Fibroblast of gingiva (primary cell): ENCODE measurements at regions not wholly inside any gene's neighbourhood (a gene's known extent, or its start where the extent isn't known, plus 50 kb on each side); places are given as distances from the start of the nearest gene placed in this dataset.

Experiments used
- DNase-seq: peaks from one replicate; pipeline ENCODE4 v3.0.0-alpha.2; 2011; ENCODE audit warnings: low read depth

- DNase-seq: no peak
Observed at GRCh38 chr22:47344414-47344813, 582.0 kb downstream of the TBC1D22A start.

DNA sequence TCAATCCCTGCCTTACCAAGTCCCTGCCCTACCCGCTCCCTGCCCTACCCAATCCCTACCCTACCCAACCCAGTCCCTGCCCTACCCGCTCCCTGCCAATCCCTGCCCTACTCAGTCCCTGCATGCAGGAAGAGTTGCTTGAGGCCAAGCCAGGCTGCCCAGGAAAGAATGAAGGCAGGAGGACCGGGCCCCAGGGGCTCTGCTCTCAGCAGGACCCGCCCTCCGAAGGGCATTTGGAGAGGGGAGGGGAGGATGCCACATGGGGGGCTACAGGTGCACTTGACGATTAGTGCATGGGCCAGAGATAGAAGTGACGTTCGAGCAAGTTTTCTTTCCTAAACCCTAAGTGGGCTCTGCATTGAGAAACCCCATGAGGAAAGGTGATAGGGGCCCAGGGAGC is 581.2 kb downstream of the TBC1D22A start:
- DNase-seq: no peak

GRCh38 chr22:47342446-47342845 is 580.0 kb downstream of the TBC1D22A start:
- DNase-seq: no peak

- DNase-seq: no peak
Observed at GRCh38 chr22:47341464-47341863, 579.0 kb downstream of the TBC1D22A start.

GRCh38 chr22:47340851-47341436 is 578.5 kb downstream of the TBC1D22A start:
- peak; percentile 14 for DNase-seq

DNA sequence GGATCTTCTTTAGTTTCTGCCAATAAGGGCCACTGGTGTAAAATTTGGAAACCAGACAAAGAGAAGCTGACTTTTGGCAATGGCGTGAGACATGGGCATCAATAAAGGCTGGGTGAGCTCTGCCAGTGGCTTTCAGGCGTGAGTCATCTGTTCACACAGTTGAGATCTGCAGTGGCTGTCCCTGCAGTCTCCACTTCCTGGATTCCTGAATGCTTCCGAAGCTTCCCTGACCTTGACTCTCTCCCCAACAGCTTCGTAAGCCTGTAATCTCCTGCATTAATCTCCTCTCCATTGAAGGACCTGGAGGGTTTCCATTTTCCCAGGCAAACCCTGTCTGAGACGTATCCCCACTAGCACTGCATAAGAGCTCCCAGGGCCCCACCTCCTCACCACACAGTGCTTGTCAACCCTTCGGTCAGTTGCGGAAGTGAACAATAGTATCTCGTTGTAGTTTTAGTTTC is 574.7 kb downstream of the TBC1D22A start:
- DNase-seq: peak; percentile 78

DNA sequence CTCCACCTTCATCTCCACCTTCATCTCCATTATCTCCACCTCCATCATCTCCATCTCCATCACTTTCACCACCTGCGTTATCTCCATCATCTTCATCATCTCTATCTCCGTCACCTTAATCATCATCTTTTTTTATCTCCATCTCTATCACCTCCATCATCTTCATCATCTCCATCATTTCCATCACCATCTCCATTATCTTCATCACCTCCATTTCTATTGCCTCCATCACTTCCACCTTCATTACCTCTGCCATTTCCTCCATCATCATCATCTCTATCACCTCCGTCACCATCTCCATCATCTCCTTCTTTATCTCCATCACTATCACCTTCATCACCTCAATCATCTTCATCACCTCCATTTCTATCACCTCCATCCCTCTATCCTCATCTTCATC is 573.5 kb downstream of the TBC1D22A start:
- no peak for DNase-seq

GRCh38 chr22:47335460-47335859 is 573.0 kb downstream of the TBC1D22A start:
- DNase-seq: no peak

DNA sequence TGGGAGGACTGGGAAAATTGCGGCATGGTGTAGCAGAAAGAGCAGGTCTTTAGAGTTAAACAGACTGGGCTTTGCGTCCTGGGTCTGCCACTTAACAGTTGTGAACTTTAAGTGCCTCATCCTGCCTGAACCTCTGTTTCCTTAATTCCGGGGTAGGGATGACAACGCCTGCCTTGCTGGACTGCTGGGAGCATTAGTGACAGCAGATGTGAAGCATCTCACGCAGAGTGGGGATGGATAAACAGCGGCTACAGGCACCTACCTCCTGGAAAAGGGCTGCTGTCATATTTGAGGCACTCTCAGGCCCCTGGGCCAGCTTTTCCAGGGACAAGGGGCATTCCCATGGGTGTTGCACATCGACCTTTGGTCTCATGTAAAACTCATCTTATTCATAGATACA is 572.2 kb downstream of the TBC1D22A start:
- DNase-seq: no peak

DNA sequence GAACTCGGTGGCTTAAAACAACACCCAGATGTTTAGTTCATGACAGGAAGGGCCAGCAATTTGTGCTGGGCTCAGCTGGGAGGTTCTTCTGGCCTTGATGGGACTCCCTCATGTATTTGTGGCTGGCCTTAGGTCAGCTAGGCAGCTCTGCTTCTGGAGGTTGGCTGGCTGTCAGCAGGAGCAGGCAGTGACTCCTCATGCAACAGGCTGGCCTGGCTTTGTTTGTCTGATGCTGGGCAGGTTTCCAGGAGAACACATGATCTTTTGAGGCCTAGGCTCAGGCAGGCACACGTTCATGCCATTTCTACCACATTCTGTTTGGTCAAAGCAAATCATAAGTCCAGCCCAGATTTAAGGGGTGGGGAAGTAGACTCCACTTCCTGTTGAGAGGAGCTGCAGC is 571.2 kb downstream of the TBC1D22A start:
- peak; percentile 82 for DNase-seq

GRCh38 chr22:47332246-47332980 is 570.0 kb downstream of the TBC1D22A start:
- DNase-seq: no peak

DNA sequence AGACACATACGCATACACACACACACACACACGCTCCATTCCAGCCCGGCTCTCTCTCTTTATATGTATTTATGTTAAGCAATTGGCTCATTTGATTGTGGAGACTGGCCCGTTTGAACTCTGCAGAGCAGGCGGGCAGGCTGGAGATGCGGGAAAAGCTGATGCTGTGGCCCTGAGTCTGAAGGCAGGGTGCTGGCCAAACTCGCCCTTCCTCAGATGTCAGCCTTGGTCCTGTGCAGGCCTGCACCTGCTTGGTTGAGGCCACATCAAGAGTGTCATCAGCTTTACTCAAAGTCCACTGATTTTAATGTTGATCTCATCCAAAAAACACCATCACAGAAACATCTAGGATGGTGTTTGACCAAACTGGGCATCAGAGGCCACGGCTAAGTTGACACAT is 569.3 kb downstream of the TBC1D22A start:
- no peak for DNase-seq

DNA sequence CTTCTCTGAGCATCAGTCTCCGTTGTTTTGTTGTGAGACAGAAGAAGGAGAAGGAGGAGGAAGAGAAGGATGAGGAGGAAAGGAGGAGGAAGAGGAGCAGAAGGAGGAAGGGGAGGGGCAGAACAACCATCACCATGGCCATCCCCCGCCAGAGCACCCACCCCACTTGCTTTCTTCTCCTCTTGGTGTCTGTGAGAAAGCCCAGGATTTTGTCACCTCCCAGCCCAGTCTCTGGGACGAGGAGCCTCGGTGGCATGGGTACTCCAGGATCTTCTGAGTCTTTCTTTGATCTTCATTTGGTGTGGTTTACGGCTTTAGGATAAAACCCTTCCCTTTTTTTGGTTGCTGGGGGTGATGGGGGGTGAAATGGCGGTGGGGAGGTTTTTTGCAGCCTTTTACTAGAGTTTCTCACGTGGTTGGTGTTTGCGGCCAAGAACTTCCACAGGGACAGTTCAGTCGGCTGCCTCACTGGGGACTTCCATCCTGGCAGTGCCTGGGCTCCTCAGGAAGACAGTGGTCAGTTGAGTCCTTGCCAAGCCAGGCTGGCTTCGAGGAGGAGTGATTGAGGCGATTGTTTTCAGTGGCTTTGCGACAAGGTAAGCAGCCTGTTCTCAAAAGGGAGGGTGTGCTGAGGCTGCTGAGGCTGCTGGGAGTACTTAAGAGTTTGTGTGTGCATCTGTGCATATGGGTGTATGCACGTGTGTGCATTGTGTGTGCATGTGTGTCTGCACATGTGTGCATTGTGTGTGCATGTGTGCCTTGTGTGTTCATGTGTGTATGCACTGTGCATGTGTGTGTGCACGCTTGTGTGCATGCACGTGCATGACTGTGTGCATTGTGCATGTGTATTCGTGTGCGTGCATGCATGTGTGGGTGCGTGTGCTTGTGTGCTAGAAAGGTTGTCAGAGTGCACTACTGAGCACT is 567.5 kb downstream of the TBC1D22A start:
- DNase-seq: no peak

- DNase-seq: peak; percentile 87
Observed at GRCh38 chr22:47328550-47329243, 566.2 kb downstream of the TBC1D22A start.

DNA sequence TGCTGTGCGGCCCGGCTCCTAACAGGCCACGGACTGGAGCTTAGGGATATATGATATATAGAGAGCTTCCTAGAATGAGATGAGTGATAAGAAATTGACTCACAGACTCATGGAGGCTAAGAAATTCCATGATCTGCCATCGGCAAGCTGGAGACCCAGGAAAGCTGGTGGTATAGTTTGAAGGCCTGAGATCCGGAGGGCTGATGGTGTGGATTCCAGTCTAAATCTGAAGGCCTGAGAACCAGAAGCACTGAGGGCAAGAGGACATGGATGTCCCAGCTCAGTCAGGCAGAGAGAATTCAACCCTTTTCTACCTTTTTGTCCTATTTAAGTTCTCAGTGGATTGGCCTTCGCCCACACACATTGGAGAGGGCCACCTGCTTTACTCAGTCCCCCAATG is 564.8 kb downstream of the TBC1D22A start:
- no peak for DNase-seq

DNA sequence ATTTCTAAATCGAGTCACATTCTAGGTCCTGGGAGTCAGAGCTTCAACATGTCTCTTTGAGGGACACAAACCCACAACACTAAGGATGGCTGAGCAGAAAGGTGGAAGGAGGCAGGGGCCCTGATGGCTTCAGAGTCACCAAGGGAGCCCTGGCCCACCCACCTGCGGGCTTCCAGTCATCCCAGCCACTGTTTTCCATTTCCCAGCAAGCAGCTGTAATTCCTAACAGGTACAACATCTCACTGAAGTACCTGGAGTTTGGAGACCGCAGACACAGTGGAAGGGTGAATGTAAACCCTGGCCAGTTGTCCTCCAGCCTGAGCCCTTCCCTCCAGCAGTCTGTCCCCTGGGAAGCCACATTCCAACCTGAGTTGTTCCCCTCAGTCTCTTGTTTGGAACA is 562.8 kb downstream of the TBC1D22A start:
- DNase-seq: no peak

- DNase-seq: no peak
Observed at GRCh38 chr22:47324435-47324990, 562.1 kb downstream of the TBC1D22A start.

DNA sequence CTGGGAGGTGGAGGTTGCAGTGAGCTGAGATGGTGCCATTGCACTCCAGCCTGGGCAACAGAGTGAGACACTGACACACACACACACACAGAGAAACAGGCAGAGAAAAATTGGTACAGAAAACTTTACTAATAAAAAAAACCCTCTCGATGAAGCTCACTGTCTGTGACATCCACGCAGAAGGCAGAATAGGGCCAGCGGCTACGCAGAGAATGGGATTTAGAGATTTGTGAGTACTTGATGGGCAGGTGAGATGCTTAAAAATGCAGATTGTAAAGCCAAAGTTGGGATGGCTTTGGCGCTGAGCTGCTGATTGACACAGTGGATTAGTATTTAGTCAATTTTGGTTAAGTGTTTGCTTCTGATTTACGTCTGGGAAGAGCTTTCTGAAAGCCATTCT is 561.1 kb downstream of the TBC1D22A start:
- DNase-seq: no peak

GRCh38 chr22:47322854-47323253 is 560.4 kb downstream of the TBC1D22A start:
- no peak for DNase-seq

DNA sequence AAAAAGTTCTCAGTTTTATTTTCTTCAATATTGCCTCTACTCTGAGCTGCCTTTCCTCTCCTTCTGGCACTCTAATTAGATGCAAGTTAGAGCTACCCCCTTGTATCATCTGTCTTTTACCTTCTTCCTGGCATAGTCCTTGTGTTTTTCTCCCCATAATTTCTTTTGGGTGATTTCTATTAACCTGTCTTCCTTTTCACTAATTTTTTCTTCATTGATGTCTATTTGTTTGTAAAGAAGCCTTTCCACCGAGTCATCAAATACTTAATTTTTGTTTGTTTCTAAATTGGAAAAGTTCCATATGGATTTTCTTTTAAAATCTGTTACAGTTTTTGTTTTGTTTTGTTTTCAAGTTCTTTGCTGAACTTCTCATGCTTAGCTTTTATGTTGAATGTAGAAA is 558.1 kb downstream of the TBC1D22A start:
- no peak for DNase-seq

- DNase-seq: no peak
Observed at GRCh38 chr22:47318041-47318737, 555.7 kb downstream of the TBC1D22A start.
